Lung (tissue), 9 donors: ENCODE measurements at regions not wholly inside any gene's neighbourhood (a gene's known extent, or its start where the extent isn't known, plus 50 kb on each side); places are given as distances from the start of the nearest gene placed in this dataset.
A peak's percentile ranks its signal among the peaks of the same experiment; 100 is the strongest.
"Not testable (repeated sequence)": the region's sequence is repeated elsewhere in the genome, so short reads cannot be mapped to it uniquely, and the experiment has no call there.

Experiments used
- ATAC-seq: fragments of 200-7000 bp; cut with Tn5 transposase; one replicate; pipeline ENCODE4 v1.9.1; 2020; ENCODE audit warnings: moderate number of reproducible peaks; ENCODE audit not compliant: insufficient read depth, low FRiP score
- DNase-seq, 3 donors: peaks; one replicate each; pipeline ENCODE4 v3.0.0-alpha.2; 2013 to 2017
- H3K27ac ChIP-seq, 2 donors: one replicate each; pipeline ENCODE4 v1.5.1; 2013; ENCODE audit warnings: mild to moderate bottlenecking in 2 of 2, moderate library complexity in 2 of 2, control low read depth in 1 of 2, inconsistent platforms in 1 of 2, low read depth in 1 of 2, low read length in 1 of 2
- H3K27me3 ChIP-seq, 3 donors: one replicate each; pipeline ENCODE4 v1.5.1; 2013; ENCODE audit warnings: low read length in 2 of 3; ENCODE audit not compliant: control insufficient read depth in 3 of 3, insufficient read depth in 3 of 3
- H3K36me3 ChIP-seq, 4 donors: one replicate each; pipeline ENCODE4 v1.5.1; 2013; ENCODE audit warnings: low read length in 4 of 4, mild to moderate bottlenecking in 1 of 4, moderate library complexity in 1 of 4; ENCODE audit not compliant: control insufficient read depth in 4 of 4, insufficient read depth in 4 of 4
- H3K4me1 ChIP-seq, 5 donors: one replicate each; pipeline ENCODE4 v1.5.1; 2013; ENCODE audit warnings: low read length in 5 of 5, mild to moderate bottlenecking in 2 of 5, moderate library complexity in 1 of 5; ENCODE audit not compliant: control insufficient read depth in 5 of 5, insufficient read depth in 5 of 5
- H3K4me3 ChIP-seq: one replicate; pipeline ENCODE4 v1.5.1; 2013; ENCODE audit warnings: mild to moderate bottlenecking, control low read depth, moderate library complexity
- H3K9ac ChIP-seq, 2 donors: one replicate each; pipeline ENCODE4 v1.5.1; 2013; ENCODE audit warnings: low read length in 2 of 2, control low read depth in 1 of 2; ENCODE audit not compliant: insufficient read depth in 1 of 2
- H3K9me3 ChIP-seq, 4 donors: one replicate each; pipeline ENCODE4 v1.5.1; 2013; ENCODE audit warnings: low read length in 3 of 4, mild to moderate bottlenecking in 1 of 4, moderate library complexity in 1 of 4; ENCODE audit not compliant: control insufficient read depth in 4 of 4, insufficient read depth in 3 of 4
- WGBS, 2 donors: extraction: QIAGEN DNeasy Blood & Tissue Kit; methylation state at CpG; one replicate each; pipeline ENCODE4 v1.1.7; 2013; 5-methylcytosine and 5-hydroxymethylcytosine counted together
- donor health status: Bipolar disorder and iron deficiency.
- donor health status: healthy.
- donor health status: DM: yes; HTN: yes; CAD: no.

GRCh38 chr9:41741897-41742296 is 387.3 kb downstream of the CNTNAP3B start:
- H3K27ac ChIP-seq, H3K4me3 ChIP-seq, H3K36me3 ChIP-seq, ATAC-seq, H3K9me3 ChIP-seq, H3K9ac ChIP-seq, H3K27me3 ChIP-seq, H3K4me1 ChIP-seq, DNase-seq: not testable (repeated sequence)
- 95 to 96% methylated on average over 6 to 10 of the region's 16 CpGs for WGBS, 2 donors

- not testable (repeated sequence) for H3K36me3 ChIP-seq, H3K9me3 ChIP-seq, H3K27me3 ChIP-seq, H3K4me1 ChIP-seq, DNase-seq, H3K9ac ChIP-seq, H3K27ac ChIP-seq, ATAC-seq, H3K4me3 ChIP-seq
- 1 to 24% methylated on average over 3 of the region's 5 CpGs for WGBS, 2 donors
Measured at GRCh38 chr9:41741173-41741572, 388.1 kb downstream of the CNTNAP3B start.

- H3K4me3 ChIP-seq, H3K9ac ChIP-seq, H3K9me3 ChIP-seq, H3K4me1 ChIP-seq, DNase-seq, H3K27me3 ChIP-seq, H3K27ac ChIP-seq, ATAC-seq, H3K36me3 ChIP-seq: not testable (repeated sequence)
- WGBS, 2 donors: 93 to 96% methylated on average over 5 of the region's 5 CpGs
Measured at GRCh38 chr9:41738681-41739080, 390.5 kb downstream of the CNTNAP3B start.

- not testable (repeated sequence) for H3K27me3 ChIP-seq, H3K4me1 ChIP-seq, H3K4me3 ChIP-seq, H3K9ac ChIP-seq, H3K9me3 ChIP-seq, DNase-seq, H3K27ac ChIP-seq, H3K36me3 ChIP-seq, ATAC-seq
- WGBS, 2 donors: 92 to 97% methylated on average over 9 to 10 of the region's 13 CpGs
Measured at GRCh38 chr9:41699190-41699589, 430.0 kb downstream of the CNTNAP3B start.

GRCh38 chr9:41697080-41697479 is 432.1 kb downstream of the CNTNAP3B start:
- 47 to 49% methylated on average over 3 of the region's 4 CpGs for WGBS, 2 donors
- not testable (repeated sequence) for H3K9me3 ChIP-seq, H3K9ac ChIP-seq, ATAC-seq, H3K27me3 ChIP-seq, H3K36me3 ChIP-seq, H3K4me1 ChIP-seq, H3K27ac ChIP-seq, DNase-seq, H3K4me3 ChIP-seq

- ATAC-seq, H3K9me3 ChIP-seq, DNase-seq, H3K36me3 ChIP-seq, H3K27me3 ChIP-seq, H3K9ac ChIP-seq, H3K4me1 ChIP-seq, H3K27ac ChIP-seq, H3K4me3 ChIP-seq: not testable (repeated sequence)
- 6 to 8% methylated on average over 15 to 18 of the region's 23 CpGs for WGBS, 2 donors
Measured at GRCh38 chr9:41679312-41679711, 449.9 kb downstream of the CNTNAP3B start.

GRCh38 chr9:41663497-41664036 is 465.7 kb downstream of the CNTNAP3B start:
- peak in 2 of 3 donors; percentile 18 for DNase-seq
- H3K9me3 ChIP-seq, H3K27me3 ChIP-seq, H3K4me3 ChIP-seq, H3K27ac ChIP-seq, H3K9ac ChIP-seq, H3K4me1 ChIP-seq, H3K36me3 ChIP-seq, ATAC-seq: not testable (repeated sequence)
- 4 to 8% methylated on average over 11 to 22 of the region's 29 CpGs for WGBS, 2 donors

- H3K4me3 ChIP-seq, H3K4me1 ChIP-seq, H3K36me3 ChIP-seq, H3K9me3 ChIP-seq, ATAC-seq, H3K27me3 ChIP-seq, DNase-seq, H3K9ac ChIP-seq, H3K27ac ChIP-seq: not testable (repeated sequence)
- WGBS, 2 donors: 92 to 96% methylated on average over 2 to 5 of the region's 10 CpGs
Measured at GRCh38 chr9:41658706-41659105, 469.6 kb upstream of the ZNG1F start.
